ENCODE measurements at regions not wholly inside any gene's neighbourhood (a gene's known extent, or its start where the extent isn't known, plus 50 kb on each side); places are given as distances from the start of the nearest gene placed in this dataset.
"Not testable (repeated sequence)": the region's sequence is repeated elsewhere in the genome, so short reads cannot be mapped to it uniquely, and the experiment has no call there.

DNA sequence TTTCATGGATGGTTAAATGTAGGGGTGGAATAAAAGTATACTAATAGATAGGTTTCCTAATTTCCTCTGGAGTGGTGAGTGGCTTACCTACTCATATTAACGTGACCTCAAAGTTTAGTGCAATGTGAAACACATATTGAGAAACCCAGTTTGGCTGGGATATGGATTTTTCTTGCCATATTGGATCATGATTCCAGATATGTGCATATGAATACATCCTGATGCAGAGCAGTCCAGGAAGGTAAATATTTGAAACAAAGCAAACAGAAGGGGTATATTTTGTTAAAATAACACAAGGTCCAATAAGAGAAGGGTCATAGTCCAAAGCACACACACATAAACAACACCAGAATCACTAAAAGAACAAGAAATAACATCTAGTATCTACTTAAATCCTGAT, 608.1 kb downstream of the PKHD1 start:
- no peak for DNase-seq (ENCODE audit: low read depth)

DNA sequence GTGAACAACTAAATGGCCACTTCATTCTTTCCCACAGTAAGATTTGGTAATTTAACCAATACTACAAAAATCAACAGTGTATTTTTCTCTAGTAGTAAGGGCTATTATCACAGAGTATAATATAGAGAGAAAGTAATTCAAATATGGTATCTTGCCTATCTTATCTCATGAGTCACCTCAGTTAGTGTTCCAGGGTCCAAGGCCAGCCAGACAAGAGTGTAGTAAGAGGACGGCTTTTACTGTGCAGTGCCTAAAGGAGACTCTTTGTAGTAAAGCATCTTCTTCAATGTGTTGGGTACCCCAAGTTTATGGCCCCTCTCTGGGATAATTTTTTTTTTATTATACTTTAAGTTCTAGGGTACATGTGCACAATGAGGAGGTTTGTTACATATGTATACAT, 607.4 kb downstream of the PKHD1 start:
- DNase-seq (ENCODE audit: low read depth), result no peak

DNA sequence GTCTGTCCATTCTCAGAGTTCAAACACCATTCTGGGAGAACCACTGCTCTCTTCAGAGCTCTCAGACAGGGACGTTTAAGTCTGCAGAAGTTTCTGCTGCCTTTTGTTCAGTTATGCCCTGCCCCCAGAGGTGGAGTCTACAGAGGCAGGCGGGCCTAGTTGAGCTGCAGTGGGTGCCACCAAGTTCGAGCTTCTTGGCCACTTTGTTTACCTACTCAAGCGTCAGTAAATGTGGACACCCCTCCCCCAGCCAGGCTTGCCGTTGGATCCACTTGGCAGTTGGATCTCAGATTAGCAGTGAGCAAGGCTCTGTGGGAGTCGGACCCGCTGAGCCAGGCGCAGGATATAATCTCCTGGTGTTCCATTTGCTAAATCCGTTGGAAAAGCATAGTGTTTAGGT, 601.5 kb downstream of the PKHD1 start:
- DNase-seq (ENCODE audit: low read depth), result not testable (repeated sequence)

DNA sequence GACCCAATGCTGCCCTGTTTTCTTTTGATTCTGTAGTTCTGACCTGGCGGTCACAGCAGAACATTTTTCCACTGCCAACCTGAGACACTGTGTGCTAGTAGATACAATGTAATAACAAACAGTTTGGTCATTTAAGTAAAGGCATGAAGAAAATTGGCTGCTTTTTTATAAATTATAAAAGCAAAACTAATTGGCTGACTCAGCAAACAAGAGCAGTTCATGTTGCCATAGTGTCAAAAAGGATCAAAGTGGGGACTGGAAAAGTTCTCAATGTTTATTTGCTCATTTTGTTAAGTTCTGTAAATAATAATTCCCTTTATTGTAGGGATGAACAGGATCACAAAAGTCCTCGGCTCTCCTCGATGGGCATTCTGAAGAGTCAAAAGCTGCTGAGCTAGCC, 599.5 kb downstream of the PKHD1 start:
- DNase-seq (ENCODE audit: low read depth), result no peak

DNA sequence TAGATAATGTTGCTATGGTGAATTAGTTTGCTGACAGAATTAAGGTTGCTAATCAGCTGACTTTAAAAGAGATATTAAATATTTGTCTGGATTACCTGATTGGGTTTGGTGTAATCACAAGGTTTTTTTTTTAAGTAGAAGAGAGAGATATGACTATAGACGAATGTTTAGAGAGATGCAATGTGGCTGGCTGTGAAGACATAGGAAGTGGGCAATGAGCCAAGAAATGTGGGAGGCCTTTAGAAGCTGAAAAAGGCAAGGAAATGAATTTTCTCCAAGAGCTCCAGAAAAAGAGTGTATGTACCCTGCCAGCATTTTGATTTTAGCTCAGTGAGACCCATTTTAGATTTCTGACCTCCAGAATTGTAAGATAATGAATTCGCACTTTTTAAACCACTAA, 598.3 kb downstream of the PKHD1 start:
- DNase-seq (ENCODE audit: low read depth), result no peak

DNA sequence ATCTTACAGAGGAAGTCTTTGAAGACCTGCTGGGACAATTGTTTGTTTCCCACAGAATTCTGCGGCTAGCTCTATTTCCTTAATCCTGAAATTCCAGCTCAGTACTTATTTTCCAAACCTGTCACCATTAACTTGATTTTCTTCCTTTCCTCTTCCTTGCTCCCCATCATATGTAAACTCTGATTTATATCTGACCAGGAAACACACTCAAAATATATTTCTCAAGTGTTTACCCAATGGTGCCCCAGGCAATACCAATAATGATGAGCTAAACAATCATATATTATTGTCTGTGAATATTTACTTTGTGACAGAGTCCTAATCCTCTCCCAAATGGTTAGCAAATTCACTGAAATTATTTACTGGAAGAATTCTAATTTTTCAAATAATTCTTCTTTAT, 597.3 kb downstream of the PKHD1 start:
- DNase-seq (ENCODE audit: low read depth), result no peak

DNA sequence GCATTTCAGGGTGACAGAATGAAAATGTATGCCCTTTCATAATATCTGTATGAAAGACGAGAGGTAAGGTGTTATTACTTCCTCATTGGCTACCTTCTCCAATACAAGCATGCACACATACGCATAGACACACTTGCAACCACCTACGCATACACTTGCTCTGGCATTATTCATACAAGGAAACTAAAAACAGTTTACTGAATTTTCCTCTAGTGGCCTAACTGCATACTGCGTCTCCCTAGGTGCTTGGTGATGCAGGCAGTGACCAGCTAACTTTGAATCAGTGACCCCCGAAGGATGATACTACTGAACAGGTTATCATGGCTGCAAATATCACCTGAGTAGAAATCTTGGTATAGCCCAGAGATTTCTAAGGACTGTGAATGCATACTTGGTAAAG, 593.1 kb downstream of the PKHD1 start:
- DNase-seq (ENCODE audit: low read depth), result no peak

DNA sequence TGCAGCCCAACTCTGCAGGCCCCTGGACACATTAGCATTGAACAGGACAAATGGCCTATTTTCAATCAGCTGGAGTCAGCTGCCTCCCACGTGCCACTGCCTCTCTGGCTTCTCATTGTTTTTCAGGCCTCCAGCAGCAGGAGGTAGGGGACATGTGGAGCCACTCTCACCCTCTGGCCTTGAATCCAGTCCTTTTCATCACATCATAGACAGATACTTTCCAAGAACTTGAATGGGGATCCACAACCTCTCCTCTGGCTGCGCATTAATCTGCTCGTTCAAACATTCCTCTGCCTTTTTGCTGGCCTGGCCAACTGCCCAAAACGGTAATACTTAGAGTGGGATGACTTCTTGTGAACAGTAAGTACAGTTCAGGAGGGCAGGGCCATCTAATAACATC, 592.3 kb downstream of the PKHD1 start:
- no peak for DNase-seq (ENCODE audit: low read depth)

DNA sequence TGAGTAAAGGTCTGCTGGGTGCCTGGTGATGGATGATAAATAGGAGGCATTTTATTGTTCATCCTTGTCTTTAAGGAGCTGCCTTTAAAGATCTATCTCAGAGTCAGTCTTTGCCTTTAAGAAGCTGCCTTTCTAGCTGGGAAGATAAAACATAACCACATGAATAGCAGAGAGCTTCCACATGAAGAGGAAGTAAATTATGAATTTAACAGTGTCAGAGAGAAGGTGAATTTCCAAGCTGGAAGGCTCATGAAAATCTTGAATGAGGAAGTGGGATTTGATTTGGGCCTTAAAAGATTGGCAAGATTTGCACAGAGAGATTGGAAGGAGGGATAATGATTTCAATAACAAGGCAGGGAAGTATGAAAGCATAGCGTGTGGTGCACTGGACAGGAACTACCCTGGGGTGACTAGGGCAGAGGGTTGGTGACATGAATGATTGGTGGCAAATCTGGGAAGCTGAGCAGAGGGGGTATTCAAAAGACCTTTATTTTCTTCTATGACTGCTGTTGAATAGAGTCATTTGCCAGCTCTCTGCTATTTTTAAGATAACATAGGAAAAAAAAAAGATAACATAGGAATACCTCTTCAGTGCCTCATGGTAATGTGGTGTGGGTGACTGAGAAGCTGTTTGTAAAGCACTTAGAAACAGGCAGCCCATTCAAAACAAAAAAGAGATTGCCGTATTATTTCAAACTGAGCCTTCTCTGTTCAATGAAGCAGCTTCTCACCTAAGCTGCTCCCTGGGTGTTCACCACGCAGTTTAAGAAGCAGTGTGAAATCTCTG, 591.6 kb downstream of the PKHD1 start:
- DNase-seq (ENCODE audit: low read depth), result no peak

DNA sequence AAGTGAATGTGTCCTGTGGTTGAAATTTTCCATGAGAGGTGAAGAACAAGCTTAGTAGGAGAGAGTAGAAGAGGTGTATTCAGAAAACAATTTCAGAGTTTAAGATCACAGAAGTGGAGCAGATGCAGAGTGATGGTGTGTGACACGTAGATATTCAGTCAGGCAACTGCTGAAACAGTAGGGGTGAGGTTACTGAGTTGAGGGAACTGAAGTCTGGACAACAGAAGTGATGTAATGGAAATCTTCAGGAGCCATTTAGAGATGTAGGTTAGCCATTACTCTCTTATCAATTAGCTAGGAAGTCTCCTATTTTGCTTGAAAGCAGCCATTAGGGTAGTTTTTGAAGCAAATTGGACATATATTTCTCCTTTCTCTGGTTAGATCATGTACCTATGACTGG, 584.4 kb downstream of the PKHD1 start:
- no peak for DNase-seq (ENCODE audit: low read depth)

DNA sequence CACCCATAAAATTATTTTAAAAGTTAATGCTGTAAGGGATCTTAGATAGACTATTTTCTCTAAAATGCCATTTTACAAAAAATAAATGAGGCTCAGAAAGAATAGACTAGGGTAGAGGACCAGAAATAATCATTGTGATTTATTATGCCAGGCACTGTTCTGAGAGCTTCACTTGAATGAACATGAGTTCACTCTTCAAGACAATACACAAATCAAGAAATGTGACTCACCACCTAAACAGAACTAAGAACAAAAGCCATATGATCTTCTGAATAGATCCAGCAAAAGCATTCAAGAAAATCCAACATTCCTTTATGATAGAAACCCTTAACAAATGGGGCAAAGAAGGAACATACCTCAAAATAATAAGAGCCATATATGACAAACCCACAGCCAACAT, 582.0 kb downstream of the PKHD1 start:
- no peak for DNase-seq (ENCODE audit: low read depth)

DNA sequence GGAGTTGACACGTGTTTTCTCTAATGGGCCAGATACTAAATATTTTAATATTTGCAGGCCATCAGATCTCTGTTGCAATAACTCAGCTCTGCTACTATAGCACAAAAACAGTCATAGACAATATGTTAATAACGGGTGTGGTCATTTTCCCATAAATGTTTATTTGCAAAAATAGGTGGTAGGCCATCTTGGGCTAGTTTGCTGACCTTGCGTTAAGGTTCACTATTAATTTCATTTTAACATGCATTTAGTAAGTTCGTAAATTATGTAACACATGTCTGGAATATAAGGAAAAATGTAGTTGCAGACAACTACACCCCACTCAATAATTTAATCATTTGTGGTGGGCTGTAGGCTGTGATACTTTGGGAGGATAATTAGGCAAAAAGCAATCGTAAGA, 577.8 kb downstream of the PKHD1 start:
- DNase-seq (ENCODE audit: low read depth), result no peak

DNA sequence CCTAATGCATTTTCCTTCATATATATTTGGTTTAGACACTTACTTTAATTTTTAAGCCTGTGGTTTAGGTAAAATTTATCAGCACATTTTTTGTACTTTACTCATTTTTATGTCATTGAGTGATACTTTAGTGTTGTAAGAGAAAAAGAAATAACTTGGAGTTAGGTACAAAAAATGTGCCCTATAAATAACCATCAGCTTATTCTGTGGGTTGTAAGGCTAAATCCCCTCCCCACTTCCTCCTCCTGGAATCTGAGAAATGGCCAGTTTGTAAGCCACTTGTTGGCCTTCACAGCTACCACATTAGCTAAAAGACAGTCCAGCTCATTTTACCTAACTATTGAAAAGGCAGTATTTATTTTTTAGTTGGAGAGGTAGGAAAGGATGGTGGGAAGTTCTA, 576.3 kb downstream of the PKHD1 start:
- DNase-seq (ENCODE audit: low read depth), result no peak

DNA sequence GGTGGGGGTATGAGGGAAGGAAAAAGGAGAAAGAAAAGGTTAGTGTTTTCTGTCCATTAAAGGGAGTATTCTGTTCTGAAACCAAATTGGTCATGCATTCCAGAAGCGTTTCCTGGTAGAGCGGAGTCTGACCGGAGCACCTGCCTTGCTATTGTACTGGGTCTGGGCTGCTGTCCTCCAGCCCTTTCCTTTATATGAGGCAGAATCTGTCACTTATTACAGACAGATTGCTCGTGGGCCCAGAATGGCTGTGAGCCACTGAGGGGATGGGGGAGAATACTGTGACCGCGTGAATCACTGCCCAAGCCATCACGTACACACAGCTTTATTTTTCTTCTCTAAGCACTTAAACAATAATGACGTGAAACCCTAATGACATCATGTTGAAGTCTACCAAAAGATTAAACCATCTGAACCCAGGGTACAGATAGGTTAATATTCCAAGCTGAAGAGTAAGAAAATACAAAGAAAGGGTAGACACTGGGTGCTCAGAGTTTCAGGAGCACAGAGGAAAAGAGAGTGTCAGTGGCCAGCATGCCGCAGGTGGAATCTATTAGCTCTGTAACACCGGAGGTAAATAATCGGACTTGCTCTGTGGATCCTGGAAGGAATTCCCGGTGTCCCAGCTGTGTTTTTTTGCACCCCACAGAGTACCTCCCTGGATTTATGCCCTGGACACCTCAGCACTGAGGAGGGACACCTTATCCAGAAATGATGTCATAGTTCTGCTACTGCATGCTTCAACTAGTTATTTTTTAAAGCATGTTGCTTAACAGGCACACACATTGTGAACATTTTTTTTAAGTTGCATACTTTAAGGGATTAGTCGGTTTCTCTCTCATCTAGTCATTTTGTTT, 573.3 kb downstream of the PKHD1 start:
- peak; percentile 35 for DNase-seq (ENCODE audit: low read depth)

DNA sequence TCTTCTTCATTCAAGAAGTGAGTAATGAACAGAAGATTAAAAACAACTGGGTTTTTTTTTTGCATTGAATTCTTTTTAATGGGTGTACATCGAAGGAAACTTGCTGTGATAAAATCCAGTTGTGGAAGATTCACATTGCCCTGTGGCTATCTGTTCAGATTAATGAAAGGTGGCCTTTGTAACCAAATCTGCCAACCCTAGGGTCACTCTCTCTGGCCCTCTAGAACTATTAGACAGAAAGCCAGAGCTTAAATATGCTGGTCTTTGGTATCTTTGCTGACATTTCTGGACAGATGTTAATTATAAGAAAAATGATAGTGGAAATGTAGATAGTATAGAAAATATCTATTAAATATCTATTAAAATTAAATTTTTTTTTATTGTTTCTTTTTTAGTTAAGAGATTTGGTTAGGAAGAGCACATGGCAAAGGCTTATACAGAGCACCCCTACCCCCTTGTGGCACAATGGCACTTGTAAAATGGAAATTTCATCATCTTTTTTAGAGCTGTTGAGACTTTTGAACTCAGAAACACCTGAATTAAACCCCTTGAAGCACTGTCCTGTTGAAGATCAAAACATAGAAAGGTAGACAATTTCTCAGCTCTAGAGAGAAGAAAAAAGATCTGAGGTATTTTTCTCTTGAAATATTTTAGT, 572.5 kb downstream of the PKHD1 start:
- peak; percentile 8 for DNase-seq (ENCODE audit: low read depth)

DNA sequence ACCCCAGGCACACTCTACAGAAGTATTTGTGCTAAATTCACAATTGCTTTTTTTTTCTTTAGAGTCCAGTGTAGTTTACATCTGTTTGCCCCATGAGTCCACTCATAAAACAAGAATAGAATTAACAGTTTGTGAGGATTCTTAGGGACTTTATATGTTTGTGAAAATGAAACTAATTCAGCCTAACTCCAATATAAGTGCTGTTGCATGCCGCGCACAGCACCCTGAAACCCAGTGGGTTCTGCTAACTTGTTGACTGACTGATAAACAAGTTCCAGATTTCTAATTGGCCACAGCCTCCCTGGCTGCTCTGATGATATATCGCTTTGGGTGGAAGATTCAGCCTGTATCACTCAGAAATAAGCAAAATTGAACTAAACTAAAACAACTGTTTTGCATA, 561.4 kb downstream of the PKHD1 start:
- no peak for DNase-seq (ENCODE audit: low read depth)

DNA sequence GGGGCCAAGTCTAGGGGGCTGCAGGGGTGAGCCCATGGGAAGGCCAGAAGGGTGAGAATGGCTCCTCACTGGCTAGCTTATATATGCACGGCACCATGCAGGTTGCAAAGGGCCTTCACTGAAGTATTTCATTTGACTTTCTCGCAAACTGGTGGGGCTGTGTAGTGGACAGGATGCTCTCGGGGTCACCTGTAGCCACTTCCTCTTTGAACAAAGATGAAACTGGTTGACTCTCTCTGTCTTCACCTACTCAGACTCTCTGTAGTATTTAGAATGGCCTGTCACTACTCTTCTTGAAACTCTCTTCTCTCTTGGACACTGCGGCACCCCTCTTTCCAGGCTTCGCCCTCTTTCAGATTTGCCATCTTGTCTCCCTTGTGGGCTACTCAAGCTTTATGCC, 560.5 kb downstream of the PKHD1 start:
- no peak for DNase-seq (ENCODE audit: low read depth)

DNA sequence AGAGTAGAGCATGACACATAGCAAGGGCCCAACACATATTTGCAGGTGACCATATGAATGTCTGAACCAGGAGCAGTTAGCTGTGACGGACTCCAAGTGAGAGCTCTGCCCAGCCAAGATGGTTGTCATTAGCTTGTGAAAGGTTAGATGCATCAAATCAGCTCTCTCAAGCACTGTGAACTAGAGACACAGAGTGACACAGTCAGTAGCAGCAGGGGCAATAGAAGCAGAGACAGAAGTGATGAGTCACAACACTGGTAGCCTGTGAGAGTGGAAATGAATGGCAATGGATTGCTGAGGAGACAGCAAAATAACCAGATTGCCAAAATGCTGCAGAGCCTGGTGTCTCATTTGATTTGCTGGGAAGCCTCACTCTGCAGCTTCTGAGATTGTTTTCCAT, 558.9 kb downstream of the PKHD1 start:
- DNase-seq (ENCODE audit: low read depth), result no peak

DNA sequence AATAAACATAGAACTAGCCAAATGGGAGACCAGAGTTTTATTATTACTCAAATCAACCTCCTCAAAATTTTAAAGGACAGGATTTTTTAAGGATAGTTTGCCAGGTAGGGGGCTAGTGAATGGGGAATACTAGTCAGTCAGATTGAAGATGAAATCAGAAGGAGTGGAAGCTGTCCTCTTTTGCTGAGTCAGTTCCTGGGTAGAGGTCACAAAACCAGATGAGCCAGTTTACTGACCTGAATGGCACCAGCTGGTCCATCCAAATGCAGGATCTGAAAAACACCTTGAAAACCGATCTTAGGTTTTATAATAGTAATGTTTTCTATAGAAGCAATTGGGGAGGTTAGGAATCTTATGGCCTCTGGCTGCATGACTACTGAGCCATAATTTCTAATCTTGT, 558.2 kb downstream of the PKHD1 start:
- no peak for DNase-seq (ENCODE audit: low read depth)

DNA sequence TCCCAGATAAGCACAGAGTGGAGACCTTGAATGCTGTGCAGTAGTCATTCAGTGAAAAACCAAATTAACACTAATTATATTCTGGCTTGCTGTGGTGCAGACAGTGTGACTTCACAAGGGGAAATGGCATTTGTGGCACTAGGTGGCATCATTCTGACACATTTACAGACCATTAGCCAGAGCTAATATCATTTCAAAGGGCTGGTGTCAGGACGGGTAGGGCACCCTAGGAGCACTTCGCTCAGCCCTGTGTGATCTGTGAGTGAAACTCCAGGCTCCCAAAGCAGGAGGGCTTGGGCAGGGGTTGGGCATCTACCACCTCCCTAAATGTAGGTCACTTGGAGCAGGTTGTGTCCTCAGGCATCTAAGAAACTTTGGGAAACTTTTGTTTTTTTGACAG, 555.8 kb downstream of the PKHD1 start:
- no peak for DNase-seq (ENCODE audit: low read depth)

DNA sequence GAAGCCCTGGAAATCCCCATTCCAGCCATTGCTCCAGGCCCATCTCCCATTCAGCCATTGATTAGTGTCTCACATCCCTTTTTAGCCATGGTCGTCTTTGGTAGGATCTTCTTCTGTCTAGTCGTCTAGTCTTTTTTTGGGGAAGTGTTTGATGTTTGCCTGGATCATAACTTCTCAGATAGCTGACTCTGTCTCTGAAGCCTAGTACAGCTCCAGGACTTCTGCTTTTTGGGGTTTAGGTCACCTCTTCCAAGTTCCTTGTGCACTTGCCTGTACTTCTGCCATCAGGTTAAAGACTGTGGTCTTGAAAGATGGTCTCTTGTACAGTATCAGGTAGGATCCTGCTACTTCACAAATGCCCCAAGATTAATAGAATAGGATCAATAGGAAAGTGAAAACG, 553.5 kb downstream of the PKHD1 start:
- DNase-seq (ENCODE audit: low read depth), result no peak

DNA sequence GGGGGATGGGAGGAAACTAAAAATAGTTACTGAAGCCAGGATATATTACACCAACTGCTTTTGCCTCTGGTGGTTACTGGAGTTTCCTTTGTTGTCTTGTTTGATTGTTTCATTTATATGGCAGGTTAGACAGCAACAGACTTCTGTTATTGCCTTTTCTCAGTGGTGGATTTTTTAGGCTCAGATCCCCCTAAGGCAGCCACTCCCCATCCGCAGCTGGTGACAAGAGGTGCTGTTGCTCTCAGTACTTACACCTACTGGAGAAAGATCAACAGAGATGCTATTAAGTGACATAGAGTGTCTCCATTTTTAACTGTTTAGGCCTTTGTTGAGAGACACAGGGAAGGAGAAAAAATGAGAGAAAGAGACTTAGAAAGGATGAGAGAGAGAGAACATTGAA, 552.1 kb downstream of the PKHD1 start:
- no peak for DNase-seq (ENCODE audit: low read depth)

DNA sequence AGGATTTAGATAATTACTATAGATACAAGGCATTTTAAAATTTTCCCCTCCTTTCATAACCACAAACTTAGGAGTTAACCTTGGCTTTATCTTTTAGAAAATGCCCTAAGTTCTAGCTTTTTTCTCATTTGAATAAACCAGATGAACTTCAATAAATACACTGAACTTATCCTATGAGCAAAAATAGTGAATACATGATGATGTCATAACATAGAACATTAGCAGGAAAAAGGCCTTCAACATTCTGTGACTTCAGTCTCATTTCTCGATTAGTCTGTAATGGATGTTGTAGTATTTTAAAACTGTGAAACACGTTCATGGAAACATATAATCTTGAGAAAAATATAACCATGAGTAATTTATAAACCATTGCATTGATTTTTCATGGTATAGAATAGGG, 550.7 kb downstream of the PKHD1 start:
- DNase-seq (ENCODE audit: low read depth), result no peak

All from fibroblast of the conjunctiva (primary cell).